WERI-Rb-1 (cell line): ENCODE measurements at regions not wholly inside any gene's neighbourhood (a gene's known extent, or its start where the extent isn't known, plus 50 kb on each side); places are given as distances from the start of the nearest gene placed in this dataset.

Experiments
- DNase-seq: peaks from one replicate; pipeline ENCODE4 v3.0.0-alpha.2; 2020
- H3K27ac ChIP-seq: fragments of 250-450 bp; sonication (Bioruptor Pico); 2 replicates; pipeline ENCODE4 v1.5.1; 2020; ENCODE audit warnings: mild to moderate bottlenecking, moderate library complexity
- H3K27me3 ChIP-seq: fragments of 250-450 bp; sonication (Bioruptor Pico); 2 replicates; pipeline ENCODE4 v1.5.1; 2021; ENCODE audit warnings: mild to moderate bottlenecking, low read depth, moderate library complexity; ENCODE audit not compliant: insufficient read depth, severe bottlenecking
- H3K36me3 ChIP-seq: fragments of 250-450 bp; sonication (Bioruptor Pico); 2 replicates; pipeline ENCODE4 v1.5.1; 2020; ENCODE audit warnings: mild to moderate bottlenecking, moderate library complexity
- H3K4me3 ChIP-seq: 2 replicates; pipeline ENCODE4 v1.5.1; 2011; ENCODE audit warnings: low read depth, mild to moderate bottlenecking, control low read depth, low read length
- H3K9me3 ChIP-seq: fragments of 250-450 bp; sonication (Bioruptor Pico); 2 replicates; pipeline ENCODE4 v1.5.1; 2021; ENCODE audit warnings: mild to moderate bottlenecking, moderate library complexity; ENCODE audit not compliant: severe bottlenecking
- TF ChIP-seq, protein P1 (sequence below): IDR thresholded peaks from 2 replicates; pipeline ENCODE4 v1.5.1; 2011; ENCODE audit warnings: low read depth, mild to moderate bottlenecking, control low read depth, inconsistent platforms, low read length

DNA sequence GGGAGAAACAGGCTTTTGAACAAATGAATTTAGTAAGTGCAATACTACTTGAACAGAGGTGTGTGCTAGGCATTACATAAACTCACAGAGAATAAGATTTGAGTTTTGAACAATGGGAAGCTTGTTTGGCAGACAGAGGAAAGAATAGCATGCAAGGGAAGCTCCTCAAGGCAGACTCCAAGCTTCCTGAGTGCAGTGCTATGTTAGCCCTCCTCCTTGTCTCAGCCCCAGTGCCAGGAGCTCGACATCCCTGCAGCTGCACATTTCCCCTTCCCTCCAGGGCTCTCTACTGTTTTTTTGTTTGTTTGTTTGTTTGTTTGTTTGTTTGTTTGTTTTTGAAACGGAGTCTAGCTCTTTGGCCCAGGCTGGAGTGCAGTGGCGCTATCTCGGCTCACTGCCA is 237.5 kb downstream of the IPMK start:
- H3K9me3 ChIP-seq: peaks cover 4% of the 10 kb centered on the region
- TF ChIP-seq, protein P1, sequence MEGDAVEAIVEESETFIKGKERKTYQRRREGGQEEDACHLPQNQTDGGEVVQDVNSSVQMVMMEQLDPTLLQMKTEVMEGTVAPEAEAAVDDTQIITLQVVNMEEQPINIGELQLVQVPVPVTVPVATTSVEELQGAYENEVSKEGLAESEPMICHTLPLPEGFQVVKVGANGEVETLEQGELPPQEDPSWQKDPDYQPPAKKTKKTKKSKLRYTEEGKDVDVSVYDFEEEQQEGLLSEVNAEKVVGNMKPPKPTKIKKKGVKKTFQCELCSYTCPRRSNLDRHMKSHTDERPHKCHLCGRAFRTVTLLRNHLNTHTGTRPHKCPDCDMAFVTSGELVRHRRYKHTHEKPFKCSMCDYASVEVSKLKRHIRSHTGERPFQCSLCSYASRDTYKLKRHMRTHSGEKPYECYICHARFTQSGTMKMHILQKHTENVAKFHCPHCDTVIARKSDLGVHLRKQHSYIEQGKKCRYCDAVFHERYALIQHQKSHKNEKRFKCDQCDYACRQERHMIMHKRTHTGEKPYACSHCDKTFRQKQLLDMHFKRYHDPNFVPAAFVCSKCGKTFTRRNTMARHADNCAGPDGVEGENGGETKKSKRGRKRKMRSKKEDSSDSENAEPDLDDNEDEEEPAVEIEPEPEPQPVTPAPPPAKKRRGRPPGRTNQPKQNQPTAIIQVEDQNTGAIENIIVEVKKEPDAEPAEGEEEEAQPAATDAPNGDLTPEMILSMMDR: no peak
- H3K27ac ChIP-seq: no peak overlapping the region
- no peaks in the 10 kb centered on the region for H3K27me3 ChIP-seq
- no peak overlapping the region for H3K4me3 ChIP-seq
- DNase-seq: no peak
- H3K36me3 ChIP-seq: no peaks in the 10 kb centered on the region

DNA sequence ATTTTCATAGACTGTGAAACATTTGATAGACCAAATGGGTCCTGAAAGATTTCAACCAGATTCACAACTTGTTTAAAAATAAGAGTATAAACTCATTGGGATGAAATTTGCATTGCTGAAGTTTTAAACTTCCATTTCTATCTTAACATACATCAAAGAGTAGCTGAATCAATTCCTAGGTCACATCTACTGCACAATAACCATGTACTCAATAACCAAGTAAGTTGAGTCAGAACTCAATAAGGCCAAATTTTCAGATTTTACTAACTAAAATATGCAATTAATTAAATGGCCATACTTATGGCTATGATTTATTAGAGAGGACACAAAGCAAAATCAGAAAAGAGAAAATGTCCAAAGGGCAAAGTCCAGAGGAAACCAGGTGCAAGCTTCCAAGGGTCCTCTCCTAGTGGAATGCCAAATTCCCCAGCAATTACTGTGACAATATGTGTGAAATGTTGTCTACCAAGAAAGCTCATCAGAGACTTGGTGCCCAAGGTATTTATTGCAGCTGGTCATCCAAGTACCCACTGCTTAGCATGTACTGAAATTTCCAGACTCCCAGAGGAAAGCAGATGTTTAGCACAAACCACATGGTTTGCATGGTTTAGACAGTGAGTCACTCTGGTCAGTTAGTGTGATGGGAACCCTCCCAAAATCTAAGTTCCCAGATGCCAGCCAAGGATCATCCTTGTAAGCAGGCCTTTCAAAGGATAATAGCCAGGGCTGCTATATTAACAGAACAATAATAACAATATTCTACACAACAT is 238.9 kb downstream of the IPMK start:
- TF ChIP-seq, protein P1: no peak
- H3K36me3 ChIP-seq: no peaks in the 10 kb centered on the region
- no peak overlapping the region for H3K27ac ChIP-seq
- peaks cover 4% of the 10 kb centered on the region for H3K9me3 ChIP-seq
- DNase-seq: no peak
- H3K27me3 ChIP-seq: no peaks in the 10 kb centered on the region
- no peak overlapping the region for H3K4me3 ChIP-seq

DNA sequence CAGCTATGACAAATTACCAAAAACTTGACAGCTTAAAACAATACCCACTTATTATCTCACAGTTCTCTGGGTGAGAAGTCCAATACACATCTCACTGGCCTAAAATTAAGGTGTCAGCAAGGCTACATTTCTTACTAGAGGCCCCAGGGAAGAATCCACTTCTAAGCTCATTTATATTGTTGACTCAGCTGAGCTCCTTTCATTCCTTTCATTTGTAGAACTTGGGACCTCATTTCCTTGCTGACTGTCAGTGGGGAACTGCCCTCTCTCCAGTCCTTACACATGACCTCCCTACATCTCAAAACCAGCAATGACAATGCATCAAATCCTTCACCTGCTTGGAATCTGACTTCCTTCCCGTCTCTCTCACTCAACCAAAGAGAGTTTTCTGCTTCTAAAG is 240.3 kb downstream of the IPMK start:
- Histone ChIP-seq H3K27me3 (no peaks in the 10 kb centered on the region), H3K27ac (no peak overlapping the region), H3K4me3 (no peak overlapping the region), H3K36me3 (no peaks in the 10 kb centered on the region), H3K9me3 (peaks cover 4% of the 10 kb centered on the region)
- TF ChIP-seq, protein P1: no peak
- no peak for DNase-seq

DNA sequence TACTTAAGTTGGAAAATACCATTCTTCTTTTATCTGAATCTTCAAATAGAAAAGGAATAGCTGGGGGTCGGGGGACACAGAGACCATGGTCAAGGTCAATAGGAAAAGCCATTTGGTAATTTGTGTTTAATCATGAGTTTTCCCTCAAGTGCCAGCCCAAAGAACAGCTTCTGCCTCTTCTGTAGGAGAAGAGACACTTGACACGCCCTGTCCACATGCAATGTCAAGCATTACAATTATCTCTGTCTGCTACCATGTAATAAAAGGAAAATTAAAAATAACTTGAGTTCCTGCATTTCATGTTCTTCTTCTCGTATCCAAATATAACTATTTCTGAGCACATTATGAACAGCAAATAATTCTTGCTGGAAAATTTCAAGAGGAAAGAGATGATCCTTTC is 241.7 kb downstream of the IPMK start:
- Histone ChIP-seq H3K27me3 (no peaks in the 10 kb centered on the region), H3K27ac (no peak overlapping the region), H3K4me3 (no peak overlapping the region), H3K36me3 (no peaks in the 10 kb centered on the region), H3K9me3 (peaks cover 7% of the 10 kb centered on the region)
- TF ChIP-seq, protein P1: no peak
- DNase-seq: no peak

DNA sequence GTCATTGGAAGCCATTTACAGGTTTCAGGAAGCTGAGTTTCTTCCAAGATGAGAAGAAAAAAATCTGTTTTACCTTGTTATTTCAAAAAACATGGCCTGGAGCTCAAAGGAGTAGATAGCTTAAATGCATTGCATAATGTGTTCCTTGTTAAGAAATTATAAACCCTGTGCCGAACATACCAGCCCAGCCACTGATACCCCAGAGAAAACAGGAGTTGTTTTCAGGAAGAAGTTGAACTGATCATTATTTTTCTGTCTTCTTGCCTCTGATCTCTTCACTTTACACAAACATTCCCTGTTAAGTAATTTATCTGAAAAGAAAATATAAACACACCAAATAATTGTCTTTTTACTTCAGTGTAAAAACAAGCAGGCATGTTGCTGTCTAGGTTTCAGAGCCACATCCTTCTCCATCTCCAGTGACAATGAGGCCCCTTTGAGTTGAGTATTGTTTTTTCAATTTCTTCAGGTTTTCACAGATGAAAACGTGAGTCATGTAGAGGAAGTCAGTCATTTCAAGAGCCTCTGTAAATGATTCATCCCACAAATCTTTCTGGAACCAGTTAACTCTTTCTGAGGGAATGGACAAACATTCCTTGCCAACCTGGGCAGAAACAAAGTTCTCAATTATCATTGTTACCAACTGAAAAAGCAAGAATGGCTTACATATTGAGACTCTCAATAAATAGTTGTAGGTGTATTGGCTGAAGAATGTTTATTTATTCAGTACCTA is 244.2 kb downstream of the IPMK start:
- TF ChIP-seq, protein P1: no peak
- Histone ChIP-seq H3K27ac (no peak overlapping the region), H3K36me3 (no peaks in the 10 kb centered on the region), H3K27me3 (no peaks in the 10 kb centered on the region), H3K4me3 (no peak overlapping the region), H3K9me3 (peaks cover 9% of the 10 kb centered on the region)
- no peak for DNase-seq
